Right lobe of liver (tissue), 4 donors: ENCODE measurements at regions not wholly inside any gene's neighbourhood (a gene's known extent, or its start where the extent isn't known, plus 50 kb on each side); places are given as distances from the start of the nearest gene placed in this dataset.

Experiments
- CTCF ChIP-seq, 4 donors: fragments of 200-600 bp in 3 of 4; fragments of 450-650 bp in 1 of 4; IDR thresholded peaks; one replicate each; pipeline versions ENCODE4 v1.5.1 to v1.8.0; 2016 to 2022; ENCODE audit warnings: antibody characterized with exemption in 4 of 4, mild to moderate bottlenecking in 2 of 4
- POLR2A ChIP-seq: fragments of 450-650 bp; IDR thresholded peaks from one replicate; pipeline ENCODE4 v1.6.1; 2017; ENCODE audit warnings: antibody characterized with exemption, mild to moderate bottlenecking
- donor health status: DM: no; HTN: no; CAD: no.
- donor health status: DM: no; HTN: no; CAD: no.
- donor health status: DM: no; HTN: yes; CAD: no.

- TF ChIP-seq CTCF (IDR thresholded peaks at IDR 0.05) (no peak), POLR2A (no peak)
These were observed 293.7 kb downstream of the NDUFA10 start for GRCh38 chr2:239731422-239731821.
